Uterus (tissue), 2 donors: ENCODE measurements at regions not wholly inside any gene's neighbourhood (a gene's known extent, or its start where the extent isn't known, plus 50 kb on each side); places are given as distances from the start of the nearest gene placed in this dataset.

Experiments used
- POLR2A ChIP-seq, 2 donors: fragments of 450-650 bp; IDR thresholded peaks; one replicate each; pipeline ENCODE4 v1.6.1; 2016; ENCODE audit warnings: antibody characterized with exemption in 2 of 2, mild to moderate bottlenecking in 1 of 2, moderate library complexity in 1 of 2
- TF ChIP-seq, protein P1 (sequence below), 4 experiments: fragments of 200-600 bp in 2 of 4; fragments of 450-650 bp in 2 of 4; sonication (generic) in 2 of 4; IDR thresholded peaks; one replicate each; pipeline ENCODE4 v1.5.1; 2016 to 2019; ENCODE audit warnings: antibody characterized with exemption in 4 of 4, mild to moderate bottlenecking in 2 of 4, moderate library complexity in 1 of 4

DNA sequence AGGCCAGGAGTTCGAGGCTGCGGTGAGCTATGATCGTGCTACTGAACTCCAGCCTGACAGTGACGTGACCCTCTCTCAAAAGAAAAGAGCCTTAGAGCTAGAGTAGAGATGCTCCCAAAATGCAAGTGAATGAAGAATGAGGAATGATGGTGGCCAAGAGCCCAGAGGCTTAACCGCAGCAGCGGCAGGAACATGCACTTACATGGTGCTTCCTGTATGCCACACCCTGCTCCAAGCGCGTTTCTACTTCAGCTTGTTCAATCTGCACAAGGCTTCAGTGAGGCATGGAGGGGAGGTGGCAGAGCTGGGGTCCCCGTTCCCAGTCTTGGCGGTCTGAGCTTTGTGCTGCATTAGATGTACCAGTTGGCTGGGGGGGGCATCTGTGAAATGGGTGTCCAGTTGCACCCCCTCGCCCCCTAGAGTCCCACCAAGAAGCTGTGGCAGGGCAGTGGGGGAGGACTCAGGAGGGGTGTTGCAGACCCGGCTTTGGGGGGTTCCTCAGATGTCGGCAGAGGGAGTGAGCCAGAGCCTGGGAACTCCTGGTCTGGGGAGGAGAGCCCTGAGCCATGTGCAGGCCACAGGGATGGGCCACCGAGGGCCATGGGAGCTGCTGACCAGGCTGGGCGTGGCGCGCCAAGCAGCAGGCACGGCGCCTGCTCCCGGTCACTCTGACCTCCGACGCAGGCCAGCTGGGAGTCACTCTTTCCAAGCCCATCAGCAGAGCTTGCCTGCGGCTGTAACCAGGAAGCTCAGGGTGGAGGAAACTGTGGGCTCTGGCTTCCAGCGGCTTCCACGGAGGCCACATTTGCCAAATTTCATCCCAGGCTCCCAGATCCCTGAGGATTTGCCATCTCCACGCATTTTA, 260.1 kb downstream of the PARN start:
- TF ChIP-seq, protein P1, sequence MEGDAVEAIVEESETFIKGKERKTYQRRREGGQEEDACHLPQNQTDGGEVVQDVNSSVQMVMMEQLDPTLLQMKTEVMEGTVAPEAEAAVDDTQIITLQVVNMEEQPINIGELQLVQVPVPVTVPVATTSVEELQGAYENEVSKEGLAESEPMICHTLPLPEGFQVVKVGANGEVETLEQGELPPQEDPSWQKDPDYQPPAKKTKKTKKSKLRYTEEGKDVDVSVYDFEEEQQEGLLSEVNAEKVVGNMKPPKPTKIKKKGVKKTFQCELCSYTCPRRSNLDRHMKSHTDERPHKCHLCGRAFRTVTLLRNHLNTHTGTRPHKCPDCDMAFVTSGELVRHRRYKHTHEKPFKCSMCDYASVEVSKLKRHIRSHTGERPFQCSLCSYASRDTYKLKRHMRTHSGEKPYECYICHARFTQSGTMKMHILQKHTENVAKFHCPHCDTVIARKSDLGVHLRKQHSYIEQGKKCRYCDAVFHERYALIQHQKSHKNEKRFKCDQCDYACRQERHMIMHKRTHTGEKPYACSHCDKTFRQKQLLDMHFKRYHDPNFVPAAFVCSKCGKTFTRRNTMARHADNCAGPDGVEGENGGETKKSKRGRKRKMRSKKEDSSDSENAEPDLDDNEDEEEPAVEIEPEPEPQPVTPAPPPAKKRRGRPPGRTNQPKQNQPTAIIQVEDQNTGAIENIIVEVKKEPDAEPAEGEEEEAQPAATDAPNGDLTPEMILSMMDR (IDR thresholded peaks at IDR 0.05): no peak
- TF ChIP-seq POLR2A (IDR thresholded peaks at IDR 0.05): no peak
